ENCODE measurements at regions not wholly inside any gene's neighbourhood (a gene's known extent, or its start where the extent isn't known, plus 50 kb on each side); places are given as distances from the start of the nearest gene placed in this dataset.

GRCh38 chr6:81384921-81385320, 367.6 kb downstream of the TENT5A start:
- TF ChIP-seq CTCF (IDR thresholded peaks at IDR 0.05) (no peak), POLR2A (IDR thresholded peaks at IDR 0.05; ENCODE audit: low read length) (no peak), CHD2 (IDR thresholded peaks at IDR 0.05; ENCODE audit: low read length, partially characterized antibody) (no peak), RAD21 (conservative IDR thresholded peaks at IDR 0.05 in 1 of 2, IDR thresholded peaks at IDR 0.05 in 1 of 2) (no peak), NR3C1 (IDR thresholded peaks at IDR 0.05) (no peak), REST (IDR thresholded peaks at IDR 0.05) (no peak), MAFK (IDR thresholded peaks at IDR 0.05; ENCODE audit: partially characterized antibody) (no peak), BHLHE40 (IDR thresholded peaks at IDR 0.05; ENCODE audit: low read depth, low read length) (no peak), USF2 (IDR thresholded peaks at IDR 0.05) (no peak), KDM1A (IDR thresholded peaks at IDR 0.05; ENCODE audit: low read depth) (no peak), MAX (IDR thresholded peaks at IDR 0.05) (no peak), JUNB (IDR thresholded peaks at IDR 0.05) (no peak)
